ENCODE measurements at regions not wholly inside any gene's neighbourhood (a gene's known extent, or its start where the extent isn't known, plus 50 kb on each side); places are given as distances from the start of the nearest gene placed in this dataset.

DNA sequence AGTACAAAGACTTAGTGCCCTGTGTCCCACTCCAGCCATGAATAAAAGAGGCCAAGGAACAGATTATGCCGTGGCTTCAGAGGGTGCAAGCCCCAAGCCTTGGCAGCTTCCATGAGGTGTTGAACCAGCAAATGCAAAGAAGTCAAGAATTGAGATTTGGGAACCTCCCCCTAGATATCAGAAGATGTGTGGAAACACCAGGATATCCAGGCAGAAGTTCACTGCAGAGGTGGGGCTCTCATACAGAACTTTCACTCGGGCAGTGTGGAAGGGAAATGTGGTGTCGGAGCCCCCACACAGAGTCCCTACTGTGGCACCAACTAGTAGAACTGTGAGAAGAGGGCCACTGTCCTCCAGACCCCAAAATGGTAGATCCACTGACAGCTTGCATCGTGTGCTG lies 2421.4 kb downstream of the PCDH9 start:
- TF ChIP-seq RARB (CRISPR knock-in tag; IDR thresholded peaks at IDR 0.05) = no peak
- TF ChIP-seq ESRRG (CRISPR knock-in tag; IDR thresholded peaks at IDR 0.05) = no peak
- TF ChIP-seq BACH2 (CRISPR knock-in tag; IDR thresholded peaks at IDR 0.05; ENCODE audit: borderline replicate concordance) = no peak
- TF ChIP-seq PPARA (CRISPR knock-in tag; IDR thresholded peaks at IDR 0.05; ENCODE audit: borderline replicate concordance) = no peak
- no peak for TF ChIP-seq OSR1 (CRISPR knock-in tag; IDR thresholded peaks at IDR 0.05)
- TF ChIP-seq TCF4 (CRISPR knock-in tag; IDR thresholded peaks at IDR 0.05; ENCODE audit: borderline replicate concordance) = no peak
- TF ChIP-seq, protein P1, sequence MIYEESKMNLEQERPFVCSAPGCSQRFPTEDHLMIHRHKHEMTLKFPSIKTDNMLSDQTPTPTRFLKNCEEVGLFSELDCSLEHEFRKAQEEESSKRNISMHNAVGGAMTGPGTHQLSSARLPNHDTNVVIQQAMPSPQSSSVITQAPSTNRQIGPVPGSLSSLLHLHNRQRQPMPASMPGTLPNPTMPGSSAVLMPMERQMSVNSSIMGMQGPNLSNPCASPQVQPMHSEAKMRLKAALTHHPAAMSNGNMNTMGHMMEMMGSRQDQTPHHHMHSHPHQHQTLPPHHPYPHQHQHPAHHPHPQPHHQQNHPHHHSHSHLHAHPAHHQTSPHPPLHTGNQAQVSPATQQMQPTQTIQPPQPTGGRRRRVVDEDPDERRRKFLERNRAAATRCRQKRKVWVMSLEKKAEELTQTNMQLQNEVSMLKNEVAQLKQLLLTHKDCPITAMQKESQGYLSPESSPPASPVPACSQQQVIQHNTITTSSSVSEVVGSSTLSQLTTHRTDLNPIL (CRISPR knock-in tag; IDR thresholded peaks at IDR 0.05; ENCODE audit: low read depth) = no peak
- TF ChIP-seq ZFP3 (CRISPR knock-in tag; IDR thresholded peaks at IDR 0.05) = no peak
- TF ChIP-seq, protein P2, sequence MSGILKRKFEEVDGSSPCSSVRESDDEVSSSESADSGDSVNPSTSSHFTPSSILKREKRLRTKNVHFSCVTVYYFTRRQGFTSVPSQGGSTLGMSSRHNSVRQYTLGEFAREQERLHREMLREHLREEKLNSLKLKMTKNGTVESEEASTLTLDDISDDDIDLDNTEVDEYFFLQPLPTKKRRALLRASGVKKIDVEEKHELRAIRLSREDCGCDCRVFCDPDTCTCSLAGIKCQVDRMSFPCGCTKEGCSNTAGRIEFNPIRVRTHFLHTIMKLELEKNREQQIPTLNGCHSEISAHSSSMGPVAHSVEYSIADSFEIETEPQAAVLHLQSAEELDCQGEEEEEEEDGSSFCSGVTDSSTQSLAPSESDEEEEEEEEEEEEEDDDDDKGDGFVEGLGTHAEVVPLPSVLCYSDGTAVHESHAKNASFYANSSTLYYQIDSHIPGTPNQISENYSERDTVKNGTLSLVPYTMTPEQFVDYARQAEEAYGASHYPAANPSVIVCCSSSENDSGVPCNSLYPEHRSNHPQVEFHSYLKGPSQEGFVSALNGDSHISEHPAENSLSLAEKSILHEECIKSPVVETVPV (CRISPR knock-in tag; IDR thresholded peaks at IDR 0.05) = no peak
- no peak for TF ChIP-seq ZNF8 (CRISPR knock-in tag; IDR thresholded peaks at IDR 0.05)
- TF ChIP-seq, protein P3, sequence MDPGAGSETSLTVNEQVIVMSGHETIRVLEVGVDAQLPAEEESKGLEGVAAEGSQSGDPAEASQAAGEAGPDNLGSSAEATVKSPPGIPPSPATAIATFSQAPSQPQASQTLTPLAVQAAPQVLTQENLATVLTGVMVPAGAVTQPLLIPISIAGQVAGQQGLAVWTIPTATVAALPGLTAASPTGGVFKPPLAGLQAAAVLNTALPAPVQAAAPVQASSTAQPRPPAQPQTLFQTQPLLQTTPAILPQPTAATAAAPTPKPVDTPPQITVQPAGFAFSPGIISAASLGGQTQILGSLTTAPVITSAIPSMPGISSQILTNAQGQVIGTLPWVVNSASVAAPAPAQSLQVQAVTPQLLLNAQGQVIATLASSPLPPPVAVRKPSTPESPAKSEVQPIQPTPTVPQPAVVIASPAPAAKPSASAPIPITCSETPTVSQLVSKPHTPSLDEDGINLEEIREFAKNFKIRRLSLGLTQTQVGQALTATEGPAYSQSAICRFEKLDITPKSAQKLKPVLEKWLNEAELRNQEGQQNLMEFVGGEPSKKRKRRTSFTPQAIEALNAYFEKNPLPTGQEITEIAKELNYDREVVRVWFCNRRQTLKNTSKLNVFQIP (CRISPR knock-in tag; IDR thresholded peaks at IDR 0.05; ENCODE audit: borderline replicate concordance, low read depth) = no peak
- no peak for TF ChIP-seq ZC3H10 (CRISPR knock-in tag; IDR thresholded peaks at IDR 0.05)
- no peak for TF ChIP-seq ZNF565 (CRISPR knock-in tag; conservative IDR thresholded peaks at IDR 0.05; ENCODE audit: low read depth)
- no peak for ATAC-seq

DNA sequence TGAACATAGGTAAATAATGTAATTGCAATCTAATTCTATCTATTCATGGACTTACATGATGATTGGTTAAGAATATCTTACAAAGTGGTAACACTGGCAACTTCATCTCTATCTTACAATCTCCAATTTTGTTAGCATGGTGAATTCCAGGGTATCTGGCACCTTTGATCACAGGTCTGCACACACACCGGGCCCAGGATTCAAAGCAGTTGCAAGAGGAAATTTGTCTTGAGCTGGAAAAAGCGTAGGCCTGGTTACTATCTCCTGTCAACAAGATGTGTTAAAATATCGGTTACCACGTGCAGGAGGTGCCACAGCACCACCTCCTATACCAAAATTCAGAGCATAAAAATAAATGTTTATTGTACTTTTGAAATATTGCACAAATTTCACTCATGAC lies 2428.4 kb downstream of the PCDH9 start:
- TF ChIP-seq, protein P3 (CRISPR knock-in tag; IDR thresholded peaks at IDR 0.05; ENCODE audit: borderline replicate concordance, low read depth) = no peak
- TF ChIP-seq TCF4 (CRISPR knock-in tag; IDR thresholded peaks at IDR 0.05; ENCODE audit: borderline replicate concordance) = no peak
- TF ChIP-seq ZNF8 (CRISPR knock-in tag; IDR thresholded peaks at IDR 0.05) = no peak
- TF ChIP-seq ZFP30 (CRISPR knock-in tag; IDR thresholded peaks at IDR 0.05) = no peak
- TF ChIP-seq ZC3H10 (CRISPR knock-in tag; IDR thresholded peaks at IDR 0.05) = no peak
- TF ChIP-seq, protein P2 (CRISPR knock-in tag; IDR thresholded peaks at IDR 0.05) = no peak
- no peak for TF ChIP-seq OSR1 (CRISPR knock-in tag; IDR thresholded peaks at IDR 0.05)
- TF ChIP-seq, protein P4, sequence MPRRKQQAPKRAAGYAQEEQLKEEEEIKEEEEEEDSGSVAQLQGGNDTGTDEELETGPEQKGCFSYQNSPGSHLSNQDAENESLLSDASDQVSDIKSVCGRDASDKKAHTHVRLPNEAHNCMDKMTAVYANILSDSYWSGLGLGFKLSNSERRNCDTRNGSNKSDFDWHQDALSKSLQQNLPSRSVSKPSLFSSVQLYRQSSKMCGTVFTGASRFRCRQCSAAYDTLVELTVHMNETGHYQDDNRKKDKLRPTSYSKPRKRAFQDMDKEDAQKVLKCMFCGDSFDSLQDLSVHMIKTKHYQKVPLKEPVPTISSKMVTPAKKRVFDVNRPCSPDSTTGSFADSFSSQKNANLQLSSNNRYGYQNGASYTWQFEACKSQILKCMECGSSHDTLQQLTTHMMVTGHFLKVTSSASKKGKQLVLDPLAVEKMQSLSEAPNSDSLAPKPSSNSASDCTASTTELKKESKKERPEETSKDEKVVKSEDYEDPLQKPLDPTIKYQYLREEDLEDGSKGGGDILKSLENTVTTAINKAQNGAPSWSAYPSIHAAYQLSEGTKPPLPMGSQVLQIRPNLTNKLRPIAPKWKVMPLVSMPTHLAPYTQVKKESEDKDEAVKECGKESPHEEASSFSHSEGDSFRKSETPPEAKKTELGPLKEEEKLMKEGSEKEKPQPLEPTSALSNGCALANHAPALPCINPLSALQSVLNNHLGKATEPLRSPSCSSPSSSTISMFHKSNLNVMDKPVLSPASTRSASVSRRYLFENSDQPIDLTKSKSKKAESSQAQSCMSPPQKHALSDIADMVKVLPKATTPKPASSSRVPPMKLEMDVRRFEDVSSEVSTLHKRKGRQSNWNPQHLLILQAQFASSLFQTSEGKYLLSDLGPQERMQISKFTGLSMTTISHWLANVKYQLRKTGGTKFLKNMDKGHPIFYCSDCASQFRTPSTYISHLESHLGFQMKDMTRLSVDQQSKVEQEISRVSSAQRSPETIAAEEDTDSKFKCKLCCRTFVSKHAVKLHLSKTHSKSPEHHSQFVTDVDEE (CRISPR knock-in tag; IDR thresholded peaks at IDR 0.05) = no peak
- TF ChIP-seq ISL1 (CRISPR knock-in tag; IDR thresholded peaks at IDR 0.05) = no peak
- no peak for TF ChIP-seq SNAI2 (CRISPR knock-in tag; IDR thresholded peaks at IDR 0.05)
- no peak for ATAC-seq

DNA sequence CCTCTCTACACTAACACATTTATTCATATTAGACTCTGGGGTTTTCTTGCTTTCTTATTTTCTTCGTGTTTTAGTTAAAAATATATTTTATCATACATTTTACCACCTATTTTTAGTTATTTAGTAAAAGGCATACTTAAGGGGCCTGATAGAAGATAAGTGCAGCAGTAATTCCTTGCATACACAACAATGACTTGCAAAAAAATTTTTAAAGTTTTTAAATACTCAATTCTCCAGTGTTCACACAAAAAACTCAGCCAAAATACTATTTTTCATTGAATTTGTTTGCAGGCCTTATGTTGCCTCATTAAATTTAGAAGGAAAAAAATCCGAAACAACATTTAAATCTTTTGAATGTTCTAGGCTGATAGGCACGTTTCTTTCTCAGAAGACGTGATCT lies 2431.7 kb downstream of the PCDH9 start:
- ATAC-seq = no peak
- TF ChIP-seq ZNF8 (CRISPR knock-in tag; IDR thresholded peaks at IDR 0.05) = no peak
- no peak for TF ChIP-seq CSDC2 (CRISPR knock-in tag; IDR thresholded peaks at IDR 0.05)
- TF ChIP-seq ZNF70 (CRISPR knock-in tag; IDR thresholded peaks at IDR 0.05) = no peak
- TF ChIP-seq PPARA (CRISPR knock-in tag; IDR thresholded peaks at IDR 0.05; ENCODE audit: borderline replicate concordance) = no peak
- no peak for TF ChIP-seq ISL1 (CRISPR knock-in tag; IDR thresholded peaks at IDR 0.05)
- TF ChIP-seq ZFP3 (CRISPR knock-in tag; IDR thresholded peaks at IDR 0.05) = no peak
- TF ChIP-seq, protein P2 (CRISPR knock-in tag; IDR thresholded peaks at IDR 0.05) = no peak
